WTC11 (cell line): ENCODE measurements at regions not wholly inside any gene's neighbourhood (a gene's known extent, or its start where the extent isn't known, plus 50 kb on each side); places are given as distances from the start of the nearest gene placed in this dataset.

Source experiments
- ATAC-seq: fragments of 200-7000 bp; cut with Tn5 transposase; 2 replicates; pipeline ENCODE4 v1.10.0; 2021; ENCODE audit warnings: mild to moderate bottlenecking, moderate library complexity
- CTCF ChIA-PET: fragments of 300-600 bp; sonication (Branson Sonifier 250); formaldehyde crosslinking; loops from one replicate; lab custom pipeline; 2021; ENCODE audit warnings: antibody characterized with exemption; lab: Charles Lee
- POLR2A ChIA-PET: fragments of 350-600 bp; sonication (Branson Sonifier 250); formaldehyde crosslinking; loops from one replicate; lab custom pipeline; 2021; ENCODE audit warnings: antibody characterized with exemption; lab: Charles Lee
- DNase-seq: peaks from one replicate; pipeline ENCODE4 v3.0.0; 2021; ENCODE audit warnings: low spot score
- H3K27ac Mint-ChIP-seq: 2 replicates; pipeline ENCODE4 v1.8.0; 2021; ENCODE audit warnings: mixed read lengths
- H3K27me3 Mint-ChIP-seq: 2 replicates; pipeline ENCODE4 v1.8.0; 2021; ENCODE audit warnings: low read depth, mild to moderate bottlenecking, moderate library complexity, mixed read lengths
- H3K36me3 Mint-ChIP-seq: 2 replicates; pipeline ENCODE4 v1.8.0; 2021; ENCODE audit warnings: mixed read lengths
- H3K4me1 Mint-ChIP-seq: 2 replicates; pipeline ENCODE4 v1.8.0; 2022; ENCODE audit warnings: mixed read lengths
- H3K4me3 Mint-ChIP-seq: 2 replicates; pipeline ENCODE4 v1.8.0; 2021; ENCODE audit warnings: mild to moderate bottlenecking, moderate library complexity, mixed read lengths
- H3K9me3 Mint-ChIP-seq: 2 replicates; pipeline ENCODE4 v1.8.0; 2021; ENCODE audit warnings: mixed read lengths
- CREM ChIP-seq: sonication (generic); formaldehyde crosslinking; IDR thresholded peaks from 2 replicates; pipeline ENCODE4 v1.8.1; 2022; ENCODE audit warnings: mild to moderate bottlenecking, missing genetic modification reagents, moderate library complexity
- ELF4 ChIP-seq: sonication (generic); formaldehyde crosslinking; IDR thresholded peaks from 2 replicates; pipeline ENCODE4 v1.8.1; 2022; ENCODE audit warnings: low read depth, mild to moderate bottlenecking, moderate library complexity, missing genetic modification reagents
- ESRRA ChIP-seq: sonication (generic); formaldehyde crosslinking; IDR thresholded peaks from 2 replicates; pipeline ENCODE4 v1.8.1; 2022; ENCODE audit warnings: mild to moderate bottlenecking, missing genetic modification reagents, borderline replicate concordance
- FOXK1 ChIP-seq: sonication (generic); formaldehyde crosslinking; IDR thresholded peaks from 2 replicates; pipeline ENCODE4 v1.8.0; 2022; ENCODE audit warnings: mild to moderate bottlenecking, moderate library complexity, missing genetic modification reagents
- GRHL2 ChIP-seq: fragments of 250-450 bp; sonication (Bioruptor Pico); IDR thresholded peaks from 2 replicates; pipeline ENCODE4 v1.8.0; 2022; ENCODE audit warnings: mild to moderate bottlenecking, moderate library complexity; ENCODE audit not compliant: insufficient replicate concordance, severe bottlenecking
- IRF2 ChIP-seq: sonication (generic); formaldehyde crosslinking; IDR thresholded peaks from 2 replicates; pipeline ENCODE4 v1.8.0; 2022; ENCODE audit warnings: low read depth, missing genetic modification reagents, borderline replicate concordance
- JAZF1 ChIP-seq: fragments of 250-450 bp; sonication (Bioruptor Pico); IDR thresholded peaks from 2 replicates; pipeline ENCODE4 v1.9.0; 2021; ENCODE audit warnings: moderate library complexity, mild to moderate bottlenecking, inconsistent platforms
- JUN ChIP-seq: sonication (generic); formaldehyde crosslinking; IDR thresholded peaks from 2 replicates; pipeline ENCODE4 v1.8.0; 2023; ENCODE audit warnings: mild to moderate bottlenecking, missing genetic modification reagents
- KAT7 ChIP-seq: sonication (generic); formaldehyde crosslinking; IDR thresholded peaks from 2 replicates; pipeline ENCODE4 v1.8.1; 2023; ENCODE audit warnings: missing genetic modification reagents, mild to moderate bottlenecking, borderline replicate concordance
- NFYB ChIP-seq: sonication (generic); formaldehyde crosslinking; conservative IDR thresholded peaks from 2 replicates; pipeline ENCODE4 v1.8.0; 2022; ENCODE audit warnings: low read depth, missing genetic modification reagents
- NR1H2 ChIP-seq: sonication (generic); formaldehyde crosslinking; IDR thresholded peaks from 2 replicates; pipeline ENCODE4 v1.9.0; 2021; ENCODE audit warnings: mild to moderate bottlenecking, moderate library complexity, missing genetic modification reagents
- OVOL2 ChIP-seq: fragments of 250-450 bp; sonication (Bioruptor Pico); IDR thresholded peaks from 2 replicates; pipeline ENCODE4 v1.9.0; 2021; ENCODE audit warnings: mild to moderate bottlenecking, borderline replicate concordance
- TEAD1 ChIP-seq: sonication (generic); formaldehyde crosslinking; IDR thresholded peaks from 2 replicates; pipeline ENCODE4 v1.8.0; 2022; ENCODE audit warnings: mild to moderate bottlenecking, missing genetic modification reagents
- TP53 ChIP-seq: sonication (generic); formaldehyde crosslinking; IDR thresholded peaks from 2 replicates; pipeline ENCODE4 v1.8.1; 2023; ENCODE audit warnings: mild to moderate bottlenecking, missing genetic modification reagents
- ZNF232 ChIP-seq: sonication (generic); formaldehyde crosslinking; IDR thresholded peaks from 2 replicates; pipeline ENCODE4 v1.8.0; 2022; ENCODE audit warnings: mild to moderate bottlenecking, missing genetic modification reagents
- ZNF396 ChIP-seq: fragments of 250-450 bp; sonication (Bioruptor Pico); IDR thresholded peaks from 2 replicates; pipeline ENCODE4 v1.8.0; 2021; ENCODE audit warnings: mild to moderate bottlenecking, moderate library complexity, borderline replicate concordance
- TF ChIP-seq, protein P1 (sequence below): fragments of 250-450 bp; sonication (Bioruptor Pico); IDR thresholded peaks from 2 replicates; pipeline ENCODE4 v1.9.0; 2021; ENCODE audit warnings: mild to moderate bottlenecking
- TF ChIP-seq, protein P2 (sequence below): sonication (generic); formaldehyde crosslinking; IDR thresholded peaks from 2 replicates; pipeline ENCODE4 v1.8.1; 2023; ENCODE audit warnings: mild to moderate bottlenecking, missing genetic modification reagents, moderate library complexity
- TF ChIP-seq, protein P3 (sequence below): sonication (generic); formaldehyde crosslinking; IDR thresholded peaks from 2 replicates; pipeline ENCODE4 v1.8.0; 2022; ENCODE audit warnings: missing genetic modification reagents
- TF ChIP-seq, protein P4 (sequence below): sonication (generic); formaldehyde crosslinking; IDR thresholded peaks from 2 replicates; pipeline ENCODE4 v1.8.1; 2022; ENCODE audit warnings: mild to moderate bottlenecking, missing genetic modification reagents, moderate library complexity, borderline replicate concordance
- TF ChIP-seq, protein P5 (sequence below): sonication (generic); formaldehyde crosslinking; IDR thresholded peaks from 2 replicates; pipeline ENCODE4 v1.8.0; 2022; ENCODE audit warnings: mild to moderate bottlenecking, missing genetic modification reagents
- TF ChIP-seq, protein P6 (sequence below): fragments of 250-450 bp; sonication (Bioruptor Pico); IDR thresholded peaks from 2 replicates; pipeline ENCODE4 v1.9.0; 2021; ENCODE audit warnings: moderate library complexity, mild to moderate bottlenecking, inconsistent platforms, borderline replicate concordance
- TF ChIP-seq, protein P7 (sequence below): sonication (generic); formaldehyde crosslinking; IDR thresholded peaks from 2 replicates; pipeline ENCODE4 v1.8.0; 2022; ENCODE audit warnings: mild to moderate bottlenecking, missing genetic modification reagents
- TF ChIP-seq, protein P8 (sequence below): sonication (generic); formaldehyde crosslinking; IDR thresholded peaks from 2 replicates; pipeline ENCODE4 v1.8.1; 2023; ENCODE audit warnings: mild to moderate bottlenecking, missing genetic modification reagents

DNA sequence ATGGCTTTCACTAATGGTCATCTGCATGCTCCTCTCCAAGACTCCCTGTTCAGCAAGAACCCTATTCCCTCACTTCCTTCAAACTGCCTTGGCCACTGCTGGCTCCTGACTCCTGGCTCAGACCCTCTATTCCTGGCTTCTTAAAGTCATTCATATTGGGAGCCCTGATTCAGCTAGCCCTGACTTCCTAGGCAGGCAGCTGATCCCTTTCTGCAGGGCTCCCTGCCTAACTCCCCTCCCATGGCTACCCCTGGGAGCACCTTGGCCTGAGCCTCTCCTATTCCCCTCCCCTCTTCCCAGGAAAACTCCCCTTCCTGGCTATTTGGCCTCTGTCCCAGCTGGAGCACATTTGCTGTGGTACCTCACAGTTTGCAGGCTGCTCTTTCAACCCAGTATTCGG is 154.9 kb upstream of the PJA1 start:
- DNase-seq = no peak
- ATAC-seq = no peak; the same call in 1 of the 2 replicates
- no peak for TF ChIP-seq CREM (CRISPR knock-in tag)
- TF ChIP-seq JAZF1 = no peak
- TF ChIP-seq, protein P1, sequence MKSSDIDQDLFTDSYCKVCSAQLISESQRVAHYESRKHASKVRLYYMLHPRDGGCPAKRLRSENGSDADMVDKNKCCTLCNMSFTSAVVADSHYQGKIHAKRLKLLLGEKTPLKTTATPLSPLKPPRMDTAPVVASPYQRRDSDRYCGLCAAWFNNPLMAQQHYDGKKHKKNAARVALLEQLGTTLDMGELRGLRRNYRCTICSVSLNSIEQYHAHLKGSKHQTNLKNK = no peak
- TF ChIP-seq, protein P2, sequence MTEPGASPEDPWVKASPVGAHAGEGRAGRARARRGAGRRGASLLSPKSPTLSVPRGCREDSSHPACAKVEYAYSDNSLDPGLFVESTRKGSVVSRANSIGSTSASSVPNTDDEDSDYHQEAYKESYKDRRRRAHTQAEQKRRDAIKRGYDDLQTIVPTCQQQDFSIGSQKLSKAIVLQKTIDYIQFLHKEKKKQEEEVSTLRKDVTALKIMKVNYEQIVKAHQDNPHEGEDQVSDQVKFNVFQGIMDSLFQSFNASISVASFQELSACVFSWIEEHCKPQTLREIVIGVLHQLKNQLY (CRISPR knock-in tag) = no peak
- TF ChIP-seq NR1H2 (CRISPR knock-in tag) = no peak
- TF ChIP-seq, protein P3, sequence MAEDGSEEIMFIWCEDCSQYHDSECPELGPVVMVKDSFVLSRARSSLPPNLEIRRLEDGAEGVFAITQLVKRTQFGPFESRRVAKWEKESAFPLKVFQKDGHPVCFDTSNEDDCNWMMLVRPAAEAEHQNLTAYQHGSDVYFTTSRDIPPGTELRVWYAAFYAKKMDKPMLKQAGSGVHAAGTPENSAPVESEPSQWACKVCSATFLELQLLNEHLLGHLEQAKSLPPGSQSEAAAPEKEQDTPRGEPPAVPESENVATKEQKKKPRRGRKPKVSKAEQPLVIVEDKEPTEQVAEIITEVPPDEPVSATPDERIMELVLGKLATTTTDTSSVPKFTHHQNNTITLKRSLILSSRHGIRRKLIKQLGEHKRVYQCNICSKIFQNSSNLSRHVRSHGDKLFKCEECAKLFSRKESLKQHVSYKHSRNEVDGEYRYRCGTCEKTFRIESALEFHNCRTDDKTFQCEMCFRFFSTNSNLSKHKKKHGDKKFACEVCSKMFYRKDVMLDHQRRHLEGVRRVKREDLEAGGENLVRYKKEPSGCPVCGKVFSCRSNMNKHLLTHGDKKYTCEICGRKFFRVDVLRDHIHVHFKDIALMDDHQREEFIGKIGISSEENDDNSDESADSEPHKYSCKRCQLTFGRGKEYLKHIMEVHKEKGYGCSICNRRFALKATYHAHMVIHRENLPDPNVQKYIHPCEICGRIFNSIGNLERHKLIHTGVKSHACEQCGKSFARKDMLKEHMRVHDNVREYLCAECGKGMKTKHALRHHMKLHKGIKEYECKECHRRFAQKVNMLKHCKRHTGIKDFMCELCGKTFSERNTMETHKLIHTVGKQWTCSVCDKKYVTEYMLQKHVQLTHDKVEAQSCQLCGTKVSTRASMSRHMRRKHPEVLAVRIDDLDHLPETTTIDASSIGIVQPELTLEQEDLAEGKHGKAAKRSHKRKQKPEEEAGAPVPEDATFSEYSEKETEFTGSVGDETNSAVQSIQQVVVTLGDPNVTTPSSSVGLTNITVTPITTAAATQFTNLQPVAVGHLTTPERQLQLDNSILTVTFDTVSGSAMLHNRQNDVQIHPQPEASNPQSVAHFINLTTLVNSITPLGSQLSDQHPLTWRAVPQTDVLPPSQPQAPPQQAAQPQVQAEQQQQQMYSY (CRISPR knock-in tag) = no peak
- TF ChIP-seq ELF4 = no peak
- TF ChIP-seq ESRRA = no peak
- no peak for TF ChIP-seq OVOL2 (CRISPR knock-in tag)
- TF ChIP-seq IRF2 (CRISPR knock-in tag) = no peak
- TF ChIP-seq TP53 (CRISPR knock-in tag) = no peak
- TF ChIP-seq ZNF396 (CRISPR knock-in tag) = no peak
- TF ChIP-seq, protein P4, sequence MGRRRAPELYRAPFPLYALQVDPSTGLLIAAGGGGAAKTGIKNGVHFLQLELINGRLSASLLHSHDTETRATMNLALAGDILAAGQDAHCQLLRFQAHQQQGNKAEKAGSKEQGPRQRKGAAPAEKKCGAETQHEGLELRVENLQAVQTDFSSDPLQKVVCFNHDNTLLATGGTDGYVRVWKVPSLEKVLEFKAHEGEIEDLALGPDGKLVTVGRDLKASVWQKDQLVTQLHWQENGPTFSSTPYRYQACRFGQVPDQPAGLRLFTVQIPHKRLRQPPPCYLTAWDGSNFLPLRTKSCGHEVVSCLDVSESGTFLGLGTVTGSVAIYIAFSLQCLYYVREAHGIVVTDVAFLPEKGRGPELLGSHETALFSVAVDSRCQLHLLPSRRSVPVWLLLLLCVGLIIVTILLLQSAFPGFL (CRISPR knock-in tag) = no peak
- H3K9me3 Mint-ChIP-seq = no peaks in the 10 kb centered on the region
- POLR2A ChIA-PET = no interaction called here
- H3K27ac Mint-ChIP-seq = peak overlapping the region; percentile 15
- H3K4me3 Mint-ChIP-seq = no peak overlapping the region
- peaks cover 49% of the 10 kb centered on the region for H3K4me1 Mint-ChIP-seq
- H3K27me3 Mint-ChIP-seq = peaks cover 14% of the 10 kb centered on the region
- CTCF ChIA-PET = interaction anchor here (0.6 to 2.2 kb wide), 2 partner anchors 68 to 166 kb away, joined by 3 to 8 read pairs; no protein-coding TSS in a partner anchor
- no peaks in the 10 kb centered on the region for H3K36me3 Mint-ChIP-seq

DNA sequence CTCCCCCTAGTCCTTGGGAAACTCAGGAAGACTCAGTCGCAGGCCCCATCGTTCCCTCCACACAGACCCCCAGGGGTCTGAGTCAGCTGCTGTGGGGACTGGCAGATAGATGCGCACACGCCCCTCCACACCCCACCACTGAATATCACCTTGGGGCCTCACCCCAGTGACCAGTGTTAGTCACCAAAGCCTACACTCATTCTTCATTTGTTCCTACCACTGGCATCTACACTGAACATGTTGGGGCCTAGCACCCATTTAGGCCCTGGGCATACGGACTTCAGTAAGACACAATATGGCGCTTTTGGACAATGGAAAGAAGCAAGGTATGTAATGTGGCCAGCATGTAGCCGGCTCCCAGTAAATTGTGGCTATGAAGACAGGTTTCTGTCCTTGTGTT is 154.1 kb upstream of the PJA1 start:
- H3K9me3 Mint-ChIP-seq = no peaks in the 10 kb centered on the region
- peaks cover 56% of the 10 kb centered on the region for H3K4me1 Mint-ChIP-seq
- ChIA-PET CTCF (interaction anchor here (0.6 to 2.2 kb wide), 2 partner anchors 68 to 167 kb away, joined by 3 to 8 read pairs; no protein-coding TSS in a partner anchor), POLR2A (no interaction called here)
- H3K4me3 Mint-ChIP-seq = no peak overlapping the region
- no peak for ATAC-seq
- peaks cover 20% of the 10 kb centered on the region for H3K27me3 Mint-ChIP-seq
- no peak overlapping the region for H3K27ac Mint-ChIP-seq
- no peak for DNase-seq
- no peaks in the 10 kb centered on the region for H3K36me3 Mint-ChIP-seq
- no peak for TF ChIP-seq IRF2 (CRISPR knock-in tag)
- TF ChIP-seq JAZF1 = no peak
- TF ChIP-seq, protein P5, sequence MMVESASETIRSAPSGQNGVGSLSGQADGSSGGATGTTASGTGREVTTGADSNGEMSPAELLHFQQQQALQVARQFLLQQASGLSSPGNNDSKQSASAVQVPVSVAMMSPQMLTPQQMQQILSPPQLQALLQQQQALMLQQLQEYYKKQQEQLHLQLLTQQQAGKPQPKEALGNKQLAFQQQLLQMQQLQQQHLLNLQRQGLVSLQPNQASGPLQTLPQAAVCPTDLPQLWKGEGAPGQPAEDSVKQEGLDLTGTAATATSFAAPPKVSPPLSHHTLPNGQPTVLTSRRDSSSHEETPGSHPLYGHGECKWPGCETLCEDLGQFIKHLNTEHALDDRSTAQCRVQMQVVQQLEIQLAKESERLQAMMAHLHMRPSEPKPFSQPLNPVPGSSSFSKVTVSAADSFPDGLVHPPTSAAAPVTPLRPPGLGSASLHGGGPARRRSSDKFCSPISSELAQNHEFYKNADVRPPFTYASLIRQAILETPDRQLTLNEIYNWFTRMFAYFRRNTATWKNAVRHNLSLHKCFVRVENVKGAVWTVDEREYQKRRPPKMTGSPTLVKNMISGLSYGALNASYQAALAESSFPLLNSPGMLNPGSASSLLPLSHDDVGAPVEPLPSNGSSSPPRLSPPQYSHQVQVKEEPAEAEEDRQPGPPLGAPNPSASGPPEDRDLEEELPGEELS = no peak
- TF ChIP-seq, protein P6, sequence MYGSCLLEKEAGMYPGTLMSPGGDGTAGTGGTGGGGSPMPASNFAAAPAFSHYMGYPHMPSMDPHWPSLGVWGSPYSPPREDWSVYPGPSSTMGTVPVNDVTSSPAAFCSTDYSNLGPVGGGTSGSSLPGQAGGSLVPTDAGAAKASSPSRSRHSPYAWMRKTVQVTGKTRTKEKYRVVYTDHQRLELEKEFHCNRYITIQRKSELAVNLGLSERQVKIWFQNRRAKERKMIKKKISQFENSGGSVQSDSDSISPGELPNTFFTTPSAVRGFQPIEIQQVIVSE (CRISPR knock-in tag) = no peak
- TF ChIP-seq TEAD1 (CRISPR knock-in tag) = no peak
- TF ChIP-seq, protein P7, sequence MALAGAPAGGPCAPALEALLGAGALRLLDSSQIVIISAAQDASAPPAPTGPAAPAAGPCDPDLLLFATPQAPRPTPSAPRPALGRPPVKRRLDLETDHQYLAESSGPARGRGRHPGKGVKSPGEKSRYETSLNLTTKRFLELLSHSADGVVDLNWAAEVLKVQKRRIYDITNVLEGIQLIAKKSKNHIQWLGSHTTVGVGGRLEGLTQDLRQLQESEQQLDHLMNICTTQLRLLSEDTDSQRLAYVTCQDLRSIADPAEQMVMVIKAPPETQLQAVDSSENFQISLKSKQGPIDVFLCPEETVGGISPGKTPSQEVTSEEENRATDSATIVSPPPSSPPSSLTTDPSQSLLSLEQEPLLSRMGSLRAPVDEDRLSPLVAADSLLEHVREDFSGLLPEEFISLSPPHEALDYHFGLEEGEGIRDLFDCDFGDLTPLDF (CRISPR knock-in tag) = no peak
- TF ChIP-seq FOXK1 (CRISPR knock-in tag) = no peak
- TF ChIP-seq, protein P8, sequence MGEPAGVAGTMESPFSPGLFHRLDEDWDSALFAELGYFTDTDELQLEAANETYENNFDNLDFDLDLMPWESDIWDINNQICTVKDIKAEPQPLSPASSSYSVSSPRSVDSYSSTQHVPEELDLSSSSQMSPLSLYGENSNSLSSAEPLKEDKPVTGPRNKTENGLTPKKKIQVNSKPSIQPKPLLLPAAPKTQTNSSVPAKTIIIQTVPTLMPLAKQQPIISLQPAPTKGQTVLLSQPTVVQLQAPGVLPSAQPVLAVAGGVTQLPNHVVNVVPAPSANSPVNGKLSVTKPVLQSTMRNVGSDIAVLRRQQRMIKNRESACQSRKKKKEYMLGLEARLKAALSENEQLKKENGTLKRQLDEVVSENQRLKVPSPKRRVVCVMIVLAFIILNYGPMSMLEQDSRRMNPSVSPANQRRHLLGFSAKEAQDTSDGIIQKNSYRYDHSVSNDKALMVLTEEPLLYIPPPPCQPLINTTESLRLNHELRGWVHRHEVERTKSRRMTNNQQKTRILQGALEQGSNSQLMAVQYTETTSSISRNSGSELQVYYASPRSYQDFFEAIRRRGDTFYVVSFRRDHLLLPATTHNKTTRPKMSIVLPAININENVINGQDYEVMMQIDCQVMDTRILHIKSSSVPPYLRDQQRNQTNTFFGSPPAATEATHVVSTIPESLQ = no peak
- no peak for TF ChIP-seq JUN (CRISPR knock-in tag)
- no peak for TF ChIP-seq NFYB (CRISPR knock-in tag)
- TF ChIP-seq KAT7 (CRISPR knock-in tag) = no peak
- no peak for TF ChIP-seq ZNF232
- no peak for TF ChIP-seq GRHL2 (CRISPR knock-in tag)
